Endothelial cell of umbilical vein (primary cell): ENCODE measurements at regions not wholly inside any gene's neighbourhood (a gene's known extent, or its start where the extent isn't known, plus 50 kb on each side); places are given as distances from the start of the nearest gene placed in this dataset.
"Not testable (repeated sequence)": the region's sequence is repeated elsewhere in the genome, so short reads cannot be mapped to it uniquely, and the experiment has no call there.

ENCODE experiments used
- BruUV-seq: library from RNA; stranded (reverse); fragments of 400-500 nt; replicated peaks from 2 replicates; lab custom pipeline; 2021; lab: Mats Ljungman, UMichigan
- CTCF ChIA-PET: fragments of 300-600, 350-600 bp; sonication (Branson Sonifier 250); formaldehyde crosslinking; loops from one replicate; lab custom pipeline; 2021; ENCODE audit warnings: antibody characterized with exemption, inconsistent platforms; lab: Charles Lee
- POLR2A ChIA-PET: fragments of 300-600, 350-600 bp; sonication (Branson Sonifier 250); formaldehyde crosslinking; loops from one replicate; lab custom pipeline; 2021; ENCODE audit warnings: antibody characterized with exemption, inconsistent platforms; lab: Charles Lee
- DNase-seq: peaks from one replicate; pipeline ENCODE4 v3.0.0-alpha.2; 2011; ENCODE audit warnings: low read depth, low spot score
- FAIRE-seq: peaks from 2 replicates; lab custom pipeline; 2011; peaks lifted over from hg19 to GRCh38; lab: Jason Lieb, UNC
- H2AFZ ChIP-seq: 2 replicates; pipeline ENCODE4 v1.6.0; 2012; ENCODE audit warnings: low read depth, low read length, control low read depth, inconsistent platforms
- H3K27ac ChIP-seq: 2 replicates; pipeline ENCODE4 v1.5.1; 2011; ENCODE audit warnings: low read depth, mild to moderate bottlenecking, control low read depth, low read length, moderate library complexity; ENCODE audit not compliant: insufficient read depth
- H3K27me3 ChIP-seq, 2 experiments: 2 replicates each; pipeline versions ENCODE4 v1.6.0 to v1.6.1; 2011; ENCODE audit warnings: low read length in 2 of 2, mixed read lengths in 1 of 2; ENCODE audit not compliant: control insufficient read depth in 2 of 2, insufficient read depth in 2 of 2
- H3K36me3 ChIP-seq, 2 experiments: 2 replicates in 1 of 2; 3 replicates in 1 of 2; pipeline ENCODE4 v1.5.1; 2011; ENCODE audit warnings: low read length in 2 of 2, mild to moderate bottlenecking in 1 of 2, moderate library complexity in 1 of 2; ENCODE audit not compliant: control insufficient read depth in 2 of 2, insufficient read depth in 2 of 2; ENCODE audit errors: extremely low read depth in 1 of 2
- H3K4me1 ChIP-seq: 3 replicates; pipeline ENCODE4 v1.5.1; 2011; ENCODE audit warnings: mild to moderate bottlenecking, low read length; ENCODE audit not compliant: control insufficient read depth, insufficient read depth; ENCODE audit errors: extremely low read depth
- H3K4me2 ChIP-seq: 2 replicates; pipeline ENCODE4 v1.6.1; 2011; ENCODE audit warnings: low read length, control low read depth, mixed read lengths; ENCODE audit not compliant: insufficient read depth
- H3K4me3 ChIP-seq, 3 experiments: fragments of 200-600 bp in 1 of 3; sonication (generic), shearing (Covaris generic) in 1 of 3; replicated peaks in 1 of 3; 2 replicates each; pipeline ENCODE4 v1.5.1; 2011 to 2016; ENCODE audit warnings: control low read depth in 3 of 3, low read length in 3 of 3, mild to moderate bottlenecking in 2 of 3, inconsistent platforms in 1 of 3, low read depth in 1 of 3, moderate library complexity in 1 of 3; ENCODE audit not compliant: insufficient read depth in 1 of 3
- H3K79me2 ChIP-seq: 2 replicates; pipeline ENCODE4 v1.6.0; 2012; ENCODE audit warnings: low read length, inconsistent platforms; ENCODE audit not compliant: control insufficient read depth, insufficient read depth
- H3K9ac ChIP-seq: replicated peaks from 2 replicates; pipeline ENCODE3; 2011; ENCODE audit warnings: low read length, control low read depth; ENCODE audit not compliant: insufficient read depth; ENCODE audit errors: extremely low read depth
- H3K9me1 ChIP-seq: replicated peaks from 3 replicates; pipeline ENCODE4 v1.6.0; 2011; ENCODE audit warnings: mild to moderate bottlenecking, low read length; ENCODE audit not compliant: control insufficient read depth, insufficient read depth; ENCODE audit errors: extremely low read depth
- H3K9me3 ChIP-seq: replicated peaks from 2 replicates; pipeline ENCODE4 v1.5.1; 2012; ENCODE audit warnings: low read length, inconsistent platforms; ENCODE audit not compliant: control insufficient read depth, insufficient read depth
- H4K20me1 ChIP-seq: replicated peaks from 2 replicates; pipeline ENCODE3; 2011; ENCODE audit warnings: mild to moderate bottlenecking, low read length; ENCODE audit not compliant: control insufficient read depth, insufficient read depth; ENCODE audit errors: extremely low read depth
- EZH2 ChIP-seq: IDR thresholded peaks from 2 replicates; pipeline ENCODE4 v1.6.1; 2012; ENCODE audit warnings: borderline replicate concordance, low read depth, mild to moderate bottlenecking, moderate library complexity, low read length, inconsistent platforms; ENCODE audit not compliant: severe bottlenecking
- FOS ChIP-seq: IDR thresholded peaks from 2 replicates; pipeline ENCODE4 v1.6.1; 2011; ENCODE audit warnings: mild to moderate bottlenecking, low read length, moderate library complexity, borderline replicate concordance; ENCODE audit not compliant: insufficient read depth
- GATA2 ChIP-seq: IDR thresholded peaks from 2 replicates; pipeline ENCODE4 v1.7.0; 2011; ENCODE audit warnings: low read depth, mild to moderate bottlenecking, moderate library complexity, mixed read lengths, low read length; ENCODE audit not compliant: insufficient read length, insufficient read depth
- JUN ChIP-seq: IDR thresholded peaks from 2 replicates; pipeline ENCODE4 v1.6.1; 2011; ENCODE audit warnings: borderline replicate concordance, low read depth; ENCODE audit not compliant: insufficient read length, insufficient read depth
- MYC ChIP-seq: IDR thresholded peaks from one replicate; pipeline ENCODE4 v1.6.1; 2011; ENCODE audit warnings: mild to moderate bottlenecking, low read depth, low read length
- POLR2A ChIP-seq: IDR thresholded peaks from 2 replicates; pipeline ENCODE4 v1.6.1; 2012; ENCODE audit warnings: low read depth, mild to moderate bottlenecking, control low read depth, low read length
- POLR2AphosphoS5 ChIP-seq: IDR thresholded peaks from 2 replicates; pipeline ENCODE4 v1.6.1; 2012; ENCODE audit warnings: low read depth, mild to moderate bottlenecking, control low read depth, low read length, moderate library complexity; ENCODE audit not compliant: insufficient read depth
- dilution Hi-C: fragments of 300-500 bp; cut with MboI; formaldehyde crosslinking; loops from one replicate; pipeline ENCODE4 v1.15.0; 2019; ENCODE audit warnings: low sequenced_read_pairs; ENCODE audit not compliant: extremely low pct_ligation_motif_present
- intact Hi-C: fragments of 100-400 bp; cut with micrococcal nuclease; formaldehyde crosslinking; loops from one replicate; pipeline ENCODE4 v1.10.0; 2022
- TF ChIP-seq, protein P1 (sequence below), 2 donors: IDR thresholded peaks; 1 replicate in 1 of 2; 2 replicates in 1 of 2; pipeline ENCODE4 v1.5.1; 2011; ENCODE audit warnings: low read length in 2 of 2, mild to moderate bottlenecking in 2 of 2, moderate library complexity in 2 of 2, control low read depth in 1 of 2, inconsistent platforms in 1 of 2, low read depth in 1 of 2; ENCODE audit not compliant: insufficient read depth in 1 of 2; ENCODE audit errors: extremely low read depth in 1 of 2
- TF ChIP-seq, protein P2 (sequence below): IDR thresholded peaks from 2 replicates; pipeline ENCODE4 v1.6.1; 2011; ENCODE audit not compliant: insufficient read depth, insufficient read length

DNA sequence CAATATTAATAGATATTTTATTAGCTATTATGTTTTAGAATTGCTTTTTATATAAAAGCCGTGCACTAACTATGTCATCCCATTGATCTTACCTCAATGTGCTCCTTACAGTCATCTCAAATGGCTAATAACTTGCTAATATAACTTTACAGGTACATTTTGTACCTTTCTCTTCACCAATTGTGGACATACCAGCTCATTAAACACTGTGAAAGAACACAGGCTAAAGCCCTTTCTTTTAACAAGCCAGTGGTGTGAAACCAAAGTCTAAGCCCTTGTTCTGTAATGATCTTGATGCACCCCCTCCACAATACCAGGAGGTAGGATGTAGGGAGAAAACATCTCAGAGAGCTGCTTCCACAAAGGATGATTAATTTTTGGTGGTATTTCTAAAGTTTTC is 675.3 kb upstream of the USP15 start:
- peaks cover 6% of the 10 kb centered on the region for H3K9me3 ChIP-seq
- ChIA-PET POLR2A (no interaction called here), CTCF (no interaction called here)
- no peak overlapping the region for H2AFZ ChIP-seq
- FAIRE-seq = no peak
- H3K4me1 ChIP-seq = no peaks in the 10 kb centered on the region
- intact Hi-C loops (no loop called here), dilution Hi-C loops (no loop called here)
- BruUV-seq = no TSS peak
- TF ChIP-seq POLR2A = no peak
- TF ChIP-seq POLR2AphosphoS5 = no peak
- TF ChIP-seq, protein P1, sequence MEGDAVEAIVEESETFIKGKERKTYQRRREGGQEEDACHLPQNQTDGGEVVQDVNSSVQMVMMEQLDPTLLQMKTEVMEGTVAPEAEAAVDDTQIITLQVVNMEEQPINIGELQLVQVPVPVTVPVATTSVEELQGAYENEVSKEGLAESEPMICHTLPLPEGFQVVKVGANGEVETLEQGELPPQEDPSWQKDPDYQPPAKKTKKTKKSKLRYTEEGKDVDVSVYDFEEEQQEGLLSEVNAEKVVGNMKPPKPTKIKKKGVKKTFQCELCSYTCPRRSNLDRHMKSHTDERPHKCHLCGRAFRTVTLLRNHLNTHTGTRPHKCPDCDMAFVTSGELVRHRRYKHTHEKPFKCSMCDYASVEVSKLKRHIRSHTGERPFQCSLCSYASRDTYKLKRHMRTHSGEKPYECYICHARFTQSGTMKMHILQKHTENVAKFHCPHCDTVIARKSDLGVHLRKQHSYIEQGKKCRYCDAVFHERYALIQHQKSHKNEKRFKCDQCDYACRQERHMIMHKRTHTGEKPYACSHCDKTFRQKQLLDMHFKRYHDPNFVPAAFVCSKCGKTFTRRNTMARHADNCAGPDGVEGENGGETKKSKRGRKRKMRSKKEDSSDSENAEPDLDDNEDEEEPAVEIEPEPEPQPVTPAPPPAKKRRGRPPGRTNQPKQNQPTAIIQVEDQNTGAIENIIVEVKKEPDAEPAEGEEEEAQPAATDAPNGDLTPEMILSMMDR (IDR thresholded peaks at IDR 0.05; ENCODE audit: extremely low read depth in 1 of 2, insufficient read depth in 1 of 2, low read depth in 1 of 2, low read length in 2 of 2) = no peak
- no peak for TF ChIP-seq GATA2
- TF ChIP-seq MYC = no peak
- no peak for TF ChIP-seq EZH2
- no peak for TF ChIP-seq JUN
- no peak for TF ChIP-seq FOS
- TF ChIP-seq, protein P2, sequence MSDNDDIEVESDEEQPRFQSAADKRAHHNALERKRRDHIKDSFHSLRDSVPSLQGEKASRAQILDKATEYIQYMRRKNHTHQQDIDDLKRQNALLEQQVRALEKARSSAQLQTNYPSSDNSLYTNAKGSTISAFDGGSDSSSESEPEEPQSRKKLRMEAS = no peak
- H3K27ac ChIP-seq = no peak overlapping the region
- H4K20me1 ChIP-seq = no peaks in the 10 kb centered on the region
- no peak overlapping the region for H3K4me3 ChIP-seq
- H3K9ac ChIP-seq = no peak overlapping the region
- H3K79me2 ChIP-seq = no peaks in the 10 kb centered on the region
- no peaks in the 10 kb centered on the region for H3K9me1 ChIP-seq
- no peaks in the 10 kb centered on the region for H3K36me3 ChIP-seq
- H3K27me3 ChIP-seq = no peaks in the 10 kb centered on the region
- no peak for DNase-seq
- H3K4me2 ChIP-seq = no peak overlapping the region

DNA sequence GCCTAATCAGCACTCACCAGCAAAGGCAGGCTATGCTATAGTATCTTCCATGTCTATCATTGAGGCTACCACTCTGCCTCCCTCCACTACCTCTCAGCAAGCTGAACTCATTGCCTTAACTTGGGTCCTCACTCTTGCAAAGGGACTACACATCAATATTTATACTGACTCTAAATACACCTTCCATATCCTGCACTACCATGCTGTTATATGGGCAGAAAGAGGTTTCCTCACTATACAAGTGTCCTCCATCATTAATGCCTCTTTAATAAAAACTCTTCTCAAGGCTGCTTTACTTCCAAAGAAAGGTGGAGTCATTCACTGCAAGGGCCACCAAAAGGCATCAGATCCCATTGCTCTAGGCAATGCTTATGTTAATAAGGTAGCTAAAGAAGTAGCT is 669.3 kb upstream of the USP15 start:
- H3K9me1 ChIP-seq, H3K4me2 ChIP-seq, H3K36me3 ChIP-seq, intact Hi-C loops, DNase-seq, H3K4me1 ChIP-seq, H3K27me3 ChIP-seq, BruUV-seq, dilution Hi-C loops, H2AFZ ChIP-seq, H4K20me1 ChIP-seq, FAIRE-seq, CTCF ChIA-PET, H3K9ac ChIP-seq, POLR2A ChIA-PET, H3K27ac ChIP-seq, H3K9me3 ChIP-seq, H3K79me2 ChIP-seq, H3K4me3 ChIP-seq: not testable (repeated sequence)
